Gastrocnemius medialis (tissue), 4 donors: ENCODE measurements at regions not wholly inside any gene's neighbourhood (a gene's known extent, or its start where the extent isn't known, plus 50 kb on each side); places are given as distances from the start of the nearest gene placed in this dataset.

ENCODE experiments used
- ATAC-seq, 2 donors: fragments of 150-250 bp; one replicate each; pipeline ENCODE4 v1.9.1; 2016
- DNase-seq, 2 donors: peaks; one replicate each; pipeline ENCODE4 v3.0.0-alpha.2; 2019
- H3K27ac ChIP-seq, 4 donors: fragments of 200-600 bp; sonication (generic); 1 replicate in 1 of 4; 2 replicates in 3 of 4; pipeline ENCODE4 v1.5.1; 2016 to 2018; ENCODE audit warnings: mild to moderate bottlenecking in 2 of 4, moderate library complexity in 1 of 4
- H3K27me3 ChIP-seq, 3 donors: fragments of 200-600 bp; sonication (generic) in 2 of 3; 1 replicate in 1 of 3; 2 replicates in 2 of 3; pipeline versions ENCODE4 v1.5.1 to v1.6.0; 2016 to 2019; ENCODE audit warnings: mild to moderate bottlenecking in 1 of 3, moderate library complexity in 1 of 3
- H3K36me3 ChIP-seq, 2 donors: fragments of 200-600 bp; sonication (generic) in 1 of 2; one replicate each; pipeline ENCODE4 v1.5.1; 2017 to 2018
- H3K4me1 ChIP-seq, 2 donors: fragments of 200-600 bp; sonication (generic) in 1 of 2; one replicate each; pipeline ENCODE4 v1.5.1; 2016 to 2017; ENCODE audit warnings: mild to moderate bottlenecking in 2 of 2
- H3K4me3 ChIP-seq, 4 donors: fragments of 200-600 bp; sonication (generic) in 3 of 4; 1 replicate in 1 of 4; 2 replicates in 3 of 4; pipeline ENCODE4 v1.5.1; 2016 to 2019; ENCODE audit warnings: mild to moderate bottlenecking in 2 of 4
- H3K9me3 ChIP-seq, 3 donors: fragments of 200-600 bp; sonication (generic) in 2 of 3; 1 replicate in 1 of 3; 2 replicates in 2 of 3; pipeline ENCODE4 v1.5.1; 2016 to 2019
- POLR2A ChIP-seq, 2 donors: fragments of 450-650 bp; IDR thresholded peaks; one replicate each; pipeline ENCODE4 v1.6.1; 2017; ENCODE audit warnings: antibody characterized with exemption in 2 of 2, mild to moderate bottlenecking in 2 of 2, moderate library complexity in 2 of 2
- in situ Hi-C, 4 donors: fragments of 200-750 bp; cut with MboI; loops; one replicate each; pipeline versions ENCODE4 v1.15.0 to v1.8.0; 2017; ENCODE audit warnings: low sequenced_read_pairs in 4 of 4
- intact Hi-C: fragments of 100-400 bp; cut with DNase I; formaldehyde crosslinking; loops from one replicate; pipeline ENCODE4 v1.15.1; 2023; ENCODE audit warnings: low total_unique reads
- TF ChIP-seq, protein P1 (sequence below), 5 experiments: fragments of 450-650 bp in 3 of 5; fragments of 200-600 bp in 2 of 5; sonication (generic) in 2 of 5; IDR thresholded peaks in 4 of 5; conservative IDR thresholded peaks in 1 of 5; 1 replicate in 4 of 5; 2 replicates in 1 of 5; pipeline ENCODE4 v1.5.1; 2016 to 2019; ENCODE audit warnings: antibody characterized with exemption in 5 of 5, mild to moderate bottlenecking in 3 of 5, moderate library complexity in 3 of 5

DNA sequence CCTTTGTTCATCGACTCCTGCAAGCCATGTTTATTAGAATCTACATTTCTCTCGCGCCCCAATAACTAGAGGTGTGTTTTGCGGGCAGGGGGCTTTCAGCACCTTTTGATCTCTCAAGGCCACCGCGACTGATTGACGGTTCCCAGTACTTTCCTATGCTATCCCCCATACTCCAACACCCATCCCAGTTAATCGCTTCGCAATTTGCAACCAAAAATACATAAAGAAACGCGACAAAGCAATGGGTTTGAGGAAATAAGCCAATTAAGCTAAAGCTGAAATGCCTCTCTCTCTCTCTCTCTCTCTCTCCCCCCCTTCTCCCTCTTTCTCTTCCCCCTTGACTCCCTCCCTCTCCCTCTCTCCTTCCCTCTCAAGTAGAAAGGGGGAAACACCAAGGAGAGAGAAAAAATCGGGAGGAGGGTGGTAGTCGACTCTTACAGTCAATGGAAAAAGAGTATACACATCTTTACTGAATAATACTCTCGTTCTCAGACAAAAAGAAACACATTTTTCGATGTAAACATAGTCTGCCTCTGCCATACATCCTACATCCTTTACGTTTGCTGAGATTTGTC lies 128.0 kb upstream of the DPYD start:
- Histone ChIP-seq H3K9me3 (no peaks in the 10 kb centered on the region), H3K36me3 (no peaks in the 10 kb centered on the region), H3K4me1 (peaks cover 9 to 17% of the 10 kb centered on the region in 2 donors), H3K27me3 (peaks cover 77 to 82% (median 81%) of the 10 kb centered on the region in 3 donors), H3K4me3 (peak overlapping the region in 2 of 4 donors; percentile 5 to 14), H3K27ac (no peak overlapping the region)
- TF ChIP-seq, protein P1, sequence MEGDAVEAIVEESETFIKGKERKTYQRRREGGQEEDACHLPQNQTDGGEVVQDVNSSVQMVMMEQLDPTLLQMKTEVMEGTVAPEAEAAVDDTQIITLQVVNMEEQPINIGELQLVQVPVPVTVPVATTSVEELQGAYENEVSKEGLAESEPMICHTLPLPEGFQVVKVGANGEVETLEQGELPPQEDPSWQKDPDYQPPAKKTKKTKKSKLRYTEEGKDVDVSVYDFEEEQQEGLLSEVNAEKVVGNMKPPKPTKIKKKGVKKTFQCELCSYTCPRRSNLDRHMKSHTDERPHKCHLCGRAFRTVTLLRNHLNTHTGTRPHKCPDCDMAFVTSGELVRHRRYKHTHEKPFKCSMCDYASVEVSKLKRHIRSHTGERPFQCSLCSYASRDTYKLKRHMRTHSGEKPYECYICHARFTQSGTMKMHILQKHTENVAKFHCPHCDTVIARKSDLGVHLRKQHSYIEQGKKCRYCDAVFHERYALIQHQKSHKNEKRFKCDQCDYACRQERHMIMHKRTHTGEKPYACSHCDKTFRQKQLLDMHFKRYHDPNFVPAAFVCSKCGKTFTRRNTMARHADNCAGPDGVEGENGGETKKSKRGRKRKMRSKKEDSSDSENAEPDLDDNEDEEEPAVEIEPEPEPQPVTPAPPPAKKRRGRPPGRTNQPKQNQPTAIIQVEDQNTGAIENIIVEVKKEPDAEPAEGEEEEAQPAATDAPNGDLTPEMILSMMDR (IDR thresholded peaks at IDR 0.05 in 4 of 5, conservative IDR thresholded peaks at IDR 0.05 in 1 of 5) = no peak
- no peak for TF ChIP-seq POLR2A (IDR thresholded peaks at IDR 0.05)
- DNase-seq (no peak), ATAC-seq (no peak)
- intact Hi-C loops (no loop called here), in situ Hi-C loops (loop anchor here in 1 of 4 donors (25.0 kb wide), 1 partner anchor 1087 kb away; no protein-coding TSS in a partner anchor)

DNA sequence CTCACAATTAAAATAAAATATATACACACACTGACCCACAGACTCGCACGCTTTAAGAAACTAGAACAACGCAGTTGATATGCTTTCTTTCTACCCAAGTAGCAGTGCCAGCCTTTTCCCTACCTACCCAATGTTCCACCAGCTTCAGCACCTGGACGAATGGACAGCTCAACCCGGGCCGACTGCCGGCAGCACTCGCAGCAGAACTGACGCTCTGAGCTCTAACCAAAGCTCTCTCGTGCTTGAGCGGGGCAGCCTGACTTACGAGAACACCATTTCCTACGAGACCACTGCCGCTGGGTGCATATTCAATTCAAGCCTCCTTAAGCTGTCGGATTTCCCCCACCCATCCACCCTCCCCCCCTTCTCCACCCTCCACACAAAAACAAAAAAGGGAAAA lies 127.4 kb upstream of the DPYD start:
- no peak for TF ChIP-seq POLR2A (IDR thresholded peaks at IDR 0.05)
- TF ChIP-seq, protein P1 (IDR thresholded peaks at IDR 0.05 in 4 of 5, conservative IDR thresholded peaks at IDR 0.05 in 1 of 5) = no peak
- Histone ChIP-seq H3K27ac (no peak overlapping the region), H3K27me3 (peaks cover 75 to 82% (median 77%) of the 10 kb centered on the region in 3 donors), H3K9me3 (no peaks in the 10 kb centered on the region), H3K4me3 (peak overlapping the region in 2 of 4 donors; percentile 5 to 14), H3K36me3 (no peaks in the 10 kb centered on the region), H3K4me1 (peaks cover 5 to 11% of the 10 kb centered on the region in 2 donors)
- peak in 1 of 2 donors; percentile 81 for ATAC-seq
- intact Hi-C loops (no loop called here), in situ Hi-C loops (loop anchor here in 1 of 4 donors (25.0 kb wide), 1 partner anchor 1086 kb away; no protein-coding TSS in a partner anchor)
- DNase-seq = peak; percentile 22 to 34

DNA sequence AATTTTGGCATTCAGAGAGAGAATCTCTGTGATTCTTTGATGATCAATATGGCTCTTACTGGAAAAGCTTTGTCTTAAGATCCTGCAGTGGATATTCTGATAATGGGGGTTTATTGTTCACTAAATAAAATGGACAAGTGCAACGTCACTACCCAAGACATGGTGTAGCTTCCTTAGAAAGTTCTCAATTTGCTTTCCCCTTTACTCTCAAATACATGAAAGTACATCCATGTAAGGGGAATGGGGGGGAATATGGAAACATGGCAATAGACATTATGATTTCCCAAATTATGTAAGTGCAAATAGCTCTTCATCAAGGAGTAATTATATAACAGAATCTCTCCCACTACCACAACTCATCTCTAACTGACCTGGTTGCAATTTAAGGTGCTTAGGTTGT lies 126.3 kb upstream of the DPYD start:
- no peak for ATAC-seq
- no peak overlapping the region for H3K4me3 ChIP-seq
- H3K27ac ChIP-seq = no peak overlapping the region
- no peaks in the 10 kb centered on the region for H3K36me3 ChIP-seq
- TF ChIP-seq, protein P1 (IDR thresholded peaks at IDR 0.05 in 4 of 5, conservative IDR thresholded peaks at IDR 0.05 in 1 of 5) = no peak
- no peak for TF ChIP-seq POLR2A (IDR thresholded peaks at IDR 0.05)
- intact Hi-C loops (no loop called here), in situ Hi-C loops (loop anchor here in 1 of 4 donors (25.0 kb wide), 1 partner anchor 1085 kb away; no protein-coding TSS in a partner anchor)
- H3K4me1 ChIP-seq = peaks cover 5 to 10% of the 10 kb centered on the region in 2 donors
- no peak for DNase-seq
- peaks cover 70 to 85% (median 76%) of the 10 kb centered on the region in 3 donors for H3K27me3 ChIP-seq
- no peaks in the 10 kb centered on the region for H3K9me3 ChIP-seq

DNA sequence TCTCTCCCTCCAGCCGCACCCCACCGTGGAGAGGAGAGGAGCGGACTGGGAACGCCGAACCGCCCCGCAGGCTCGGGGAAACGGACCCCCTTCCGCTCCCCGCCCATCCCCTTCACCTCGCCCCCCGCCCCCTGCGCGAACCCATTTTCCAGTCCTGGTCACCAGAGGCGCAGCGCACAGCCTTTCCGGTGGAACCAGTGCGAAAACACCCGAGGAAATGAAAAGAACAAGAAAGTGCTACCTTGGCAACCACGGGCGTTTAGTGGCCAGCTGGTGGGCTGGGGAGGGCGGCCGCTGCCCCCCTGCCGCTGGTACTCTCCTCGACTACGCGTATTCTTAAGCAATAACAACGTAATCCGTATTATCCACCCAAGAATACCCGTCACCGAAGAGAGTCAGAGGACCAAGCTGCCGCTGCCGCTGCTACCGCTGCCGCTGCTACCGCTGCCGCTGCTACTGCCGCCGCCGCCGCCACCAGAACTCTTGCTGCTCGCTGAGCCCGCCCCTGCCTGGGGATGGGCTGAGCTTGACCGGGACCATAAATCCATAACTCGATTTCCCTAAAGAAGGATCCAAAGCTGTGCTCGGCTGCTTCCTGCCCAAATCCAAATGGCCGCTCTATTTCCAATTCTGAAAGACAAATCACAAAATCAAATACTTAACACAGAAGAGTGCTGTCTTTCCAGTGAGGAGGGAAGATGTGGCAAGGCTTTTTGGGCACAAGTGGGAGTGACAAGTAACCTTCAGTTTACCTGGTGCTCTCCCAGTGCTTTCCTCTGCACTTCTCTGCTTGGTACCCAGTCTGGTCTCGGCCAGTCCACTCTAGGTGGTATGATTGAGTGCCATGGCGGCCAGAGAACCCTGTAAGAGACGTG lies 125.2 kb upstream of the DPYD start:
- ATAC-seq (no peak), DNase-seq (no peak)
- Histone ChIP-seq H3K4me3 (peak overlapping the region; percentile 35 to 51 (median 40)), H3K27me3 (peaks cover 65 to 79% (median 73%) of the 10 kb centered on the region in 3 donors), H3K9me3 (no peaks in the 10 kb centered on the region), H3K27ac (no peak overlapping the region), H3K36me3 (no peaks in the 10 kb centered on the region), H3K4me1 (peaks cover 5 to 10% of the 10 kb centered on the region in 2 donors)
- intact Hi-C loops (no loop called here), in situ Hi-C loops (loop anchor here in 1 of 4 donors (25.0 kb wide), 1 partner anchor 1084 kb away; no protein-coding TSS in a partner anchor)
- no peak for TF ChIP-seq POLR2A (IDR thresholded peaks at IDR 0.05)
- TF ChIP-seq, protein P1 (IDR thresholded peaks at IDR 0.05 in 4 of 5, conservative IDR thresholded peaks at IDR 0.05 in 1 of 5) = no peak
